ENCODE measurements at regions not wholly inside any gene's neighbourhood (a gene's known extent, or its start where the extent isn't known, plus 50 kb on each side); places are given as distances from the start of the nearest gene placed in this dataset.
"Not testable (repeated sequence)": the region's sequence is repeated elsewhere in the genome, so short reads cannot be mapped to it uniquely, and the experiment has no call there.

GRCh38 chr17:77821114-77821513, 137.4 kb upstream of the TNRC6C start:
- DNase-seq (ENCODE audit: low spot score) = no peak

GRCh38 chr17:77822302-77823030, 136.0 kb upstream of the TNRC6C start:
- DNase-seq (ENCODE audit: low spot score) = no peak

GRCh38 chr17:77824102-77824779, 134.3 kb upstream of the TNRC6C start:
- no peak for DNase-seq (ENCODE audit: low spot score)

GRCh38 chr17:77824780-77825280, 133.7 kb upstream of the TNRC6C start:
- DNase-seq (ENCODE audit: low spot score) = no peak

- DNase-seq (ENCODE audit: low spot score) = no peak
Observed at GRCh38 chr17:77825621-77826020, 132.9 kb upstream of the TNRC6C start.

GRCh38 chr17:77826132-77826873, 132.2 kb upstream of the TNRC6C start:
- DNase-seq (ENCODE audit: low spot score) = no peak

GRCh38 chr17:77827039-77827438, 131.5 kb upstream of the TNRC6C start:
- no peak for DNase-seq (ENCODE audit: low spot score)

- DNase-seq (ENCODE audit: low spot score) = no peak
Observed at GRCh38 chr17:77827511-77827910, 131.0 kb upstream of the TNRC6C start.

- DNase-seq (ENCODE audit: low spot score) = no peak
Observed at GRCh38 chr17:77828749-77829539, 129.6 kb upstream of the TNRC6C start.

GRCh38 chr17:77829843-77830799, 128.4 kb upstream of the TNRC6C start:
- DNase-seq (ENCODE audit: low spot score) = no peak

GRCh38 chr17:77830816-77831473, 127.6 kb upstream of the TNRC6C start:
- DNase-seq (ENCODE audit: low spot score) = no peak

- no peak for DNase-seq (ENCODE audit: low spot score)
Observed at GRCh38 chr17:77831474-77832179, 126.9 kb upstream of the TNRC6C start.

- no peak for DNase-seq (ENCODE audit: low spot score)
Observed at GRCh38 chr17:77832180-77832560, 126.3 kb upstream of the TNRC6C start.

- no peak for DNase-seq (ENCODE audit: low spot score)
Observed at GRCh38 chr17:77833769-77834168, 124.7 kb upstream of the TNRC6C start.

- peak; percentile 70 for DNase-seq (ENCODE audit: low spot score)
Observed at GRCh38 chr17:77834170-77835115, 124.1 kb upstream of the TNRC6C start.

GRCh38 chr17:77836557-77837041, 121.9 kb upstream of the TNRC6C start:
- DNase-seq (ENCODE audit: low spot score) = peak; percentile 69

- not testable (repeated sequence) for DNase-seq (ENCODE audit: low spot score)
Observed at GRCh38 chr17:77837072-77837471, 121.4 kb upstream of the TNRC6C start.

- DNase-seq (ENCODE audit: low spot score) = no peak
Observed at GRCh38 chr17:77837917-77838316, 120.6 kb upstream of the TNRC6C start.
